NCI-H524 treated with DMSO at 0.1 percent for 48 hours (cell line): ENCODE measurements at regions not wholly inside any gene's neighbourhood (a gene's known extent, or its start where the extent isn't known, plus 50 kb on each side); places are given as distances from the start of the nearest gene placed in this dataset.

Experiments used
- DNase-seq: peaks from one replicate; lab custom pipeline; 2025; lab: John Stamatoyannopoulos, UW

- peak; percentile 50 for DNase-seq
Observed at GRCh38 chr12:30437616-30438015, 258.1 kb downstream of the IPO8 start.

GRCh38 chr12:30437044-30437443, 258.6 kb downstream of the IPO8 start:
- no peak for DNase-seq

GRCh38 chr12:30428098-30428497, 267.6 kb downstream of the IPO8 start:
- DNase-seq, result no peak

- DNase-seq, result no peak
Observed at GRCh38 chr12:30427555-30427954, 268.1 kb downstream of the IPO8 start.

- no peak for DNase-seq
Observed at GRCh38 chr12:30425445-30425844, 270.2 kb downstream of the IPO8 start.

GRCh38 chr12:30423330-30423729, 272.3 kb downstream of the IPO8 start:
- no peak for DNase-seq

- DNase-seq, result no peak
Observed at GRCh38 chr12:30422844-30423243, 272.8 kb downstream of the IPO8 start.

- DNase-seq, result no peak
Observed at GRCh38 chr12:30420561-30420960, 275.1 kb downstream of the IPO8 start.

- no peak for DNase-seq
Observed at GRCh38 chr12:30417697-30418231, 277.9 kb downstream of the IPO8 start.

- no peak for DNase-seq
Observed at GRCh38 chr12:30416631-30417030, 279.0 kb downstream of the IPO8 start.

- DNase-seq, result no peak
Observed at GRCh38 chr12:30415777-30416176, 279.9 kb downstream of the IPO8 start.

GRCh38 chr12:30414507-30414906, 281.2 kb downstream of the IPO8 start:
- DNase-seq, result no peak

GRCh38 chr12:30400349-30400748, 295.3 kb downstream of the IPO8 start:
- DNase-seq, result no peak

GRCh38 chr12:30399859-30400258, 295.8 kb downstream of the IPO8 start:
- no peak for DNase-seq

GRCh38 chr12:30396576-30396975, 299.1 kb downstream of the IPO8 start:
- DNase-seq, result no peak

GRCh38 chr12:30395190-30395589, 300.5 kb downstream of the IPO8 start:
- DNase-seq, result no peak

GRCh38 chr12:30391766-30392366, 303.8 kb downstream of the IPO8 start:
- no peak for DNase-seq

GRCh38 chr12:30385706-30386105, 310.0 kb downstream of the IPO8 start:
- no peak for DNase-seq

GRCh38 chr12:30384976-30385375, 310.7 kb downstream of the IPO8 start:
- DNase-seq, result no peak

GRCh38 chr12:30378307-30378706, 317.4 kb downstream of the IPO8 start:
- DNase-seq, result no peak

GRCh38 chr12:30364822-30365221, 330.8 kb downstream of the IPO8 start:
- no peak for DNase-seq

GRCh38 chr12:30361145-30361544, 334.5 kb downstream of the IPO8 start:
- peak; percentile 4 for DNase-seq

- DNase-seq, result no peak
Observed at GRCh38 chr12:30358671-30359070, 337.0 kb downstream of the IPO8 start.

GRCh38 chr12:30357766-30358490, 337.7 kb downstream of the IPO8 start:
- no peak for DNase-seq
